HepG2 (cell line): ENCODE measurements at regions not wholly inside any gene's neighbourhood (a gene's known extent, or its start where the extent isn't known, plus 50 kb on each side); places are given as distances from the start of the nearest gene placed in this dataset.

Source experiments
- ATAC-seq: fragments of 200-7000 bp; cut with Tn5 transposase; 3 replicates; pipeline ENCODE4 v1.9.1; 2020; ENCODE audit warnings: mild to moderate bottlenecking, moderate library complexity
- BruUV-seq: library from RNA; stranded (reverse); fragments of 400-500 nt; replicated peaks from 2 replicates; lab custom pipeline; 2021; lab: Mats Ljungman, UMichigan
- CTCF ChIA-PET: fragments of 300-600 bp; formaldehyde crosslinking; extraction: SDS; loops from one replicate; lab custom pipeline; 2021; ENCODE audit warnings: low total read pairs, inconsistent platforms, low intra/inter-chr PET ratio; lab: Yijun Ruan, JAX
- POLR2A ChIA-PET: fragments of 350-600 bp; sonication (Branson Sonifier 250); formaldehyde crosslinking; loops from one replicate; lab custom pipeline; 2020; ENCODE audit warnings: antibody characterized with exemption, inconsistent platforms; lab: Yijun Ruan, JAX
- DNase-seq: peaks from one replicate; pipeline ENCODE4 v3.0.0-alpha.2; 2015; ENCODE audit warnings: low spot score
- FAIRE-seq: peaks from 3 replicates; lab custom pipeline; 2011; peaks lifted over from hg19 to GRCh38; lab: Jason Lieb, UNC
- H2AFZ ChIP-seq: one replicate; pipeline ENCODE4 v1.6.1; 2011; ENCODE audit warnings: low read length, inconsistent platforms
- H3K27ac ChIP-seq: fragments of 300-600 bp; 3 replicates; pipeline ENCODE4 v1.8.0; 2011; ENCODE audit warnings: mixed run types, mild to moderate bottlenecking, mixed read lengths, low read length, inconsistent platforms; ENCODE audit not compliant: insufficient read depth; ENCODE audit errors: extremely low read length
- H3K27me3 ChIP-seq, 2 experiments: fragments of 200-600 bp in 1 of 2; 2 replicates in 1 of 2; 3 replicates in 1 of 2; pipeline versions ENCODE4 v1.6.0 to v1.8.0; 2011; ENCODE audit warnings: low read length in 2 of 2, mild to moderate bottlenecking in 2 of 2, moderate library complexity in 2 of 2, inconsistent platforms in 1 of 2; ENCODE audit not compliant: insufficient read depth in 2 of 2, control insufficient read depth in 1 of 2
- H3K36me3 ChIP-seq, 2 experiments: fragments of 200-600 bp in 1 of 2; replicated peaks in 1 of 2; 2 replicates in 1 of 2; 3 replicates in 1 of 2; pipeline versions ENCODE4 v1.5.1 to v1.8.0; 2011; ENCODE audit warnings: low read length in 2 of 2, inconsistent platforms in 1 of 2; ENCODE audit not compliant: insufficient read depth in 2 of 2, control insufficient read depth in 1 of 2
- H3K4me1 ChIP-seq: 2 replicates; pipeline ENCODE4 v1.5.1; 2012; ENCODE audit warnings: low read length, inconsistent platforms; ENCODE audit not compliant: insufficient read depth
- H3K4me2 ChIP-seq: 2 replicates; pipeline ENCODE4 v1.6.0; 2011; ENCODE audit warnings: low read depth, low read length, inconsistent platforms
- H3K4me3 ChIP-seq, 3 experiments: fragments of 200-600 bp in 1 of 3; sonication (generic), shearing (Covaris generic) in 1 of 3; replicated peaks in 1 of 3; 2 replicates each; pipeline ENCODE4 v1.5.1; 2011 to 2016; ENCODE audit warnings: low read length in 3 of 3, inconsistent platforms in 2 of 3, low read depth in 2 of 3, mild to moderate bottlenecking in 2 of 3, control low read depth in 1 of 3, mixed read lengths in 1 of 3; ENCODE audit not compliant: insufficient read depth in 1 of 3
- H3K79me2 ChIP-seq: one replicate; pipeline ENCODE4 v1.6.1; 2011; ENCODE audit warnings: low read length, inconsistent platforms; ENCODE audit not compliant: insufficient read depth
- H3K9ac ChIP-seq: 2 replicates; pipeline ENCODE4 v1.6.0; 2011; ENCODE audit warnings: mild to moderate bottlenecking, low read depth, low read length, inconsistent platforms; ENCODE audit not compliant: insufficient read depth
- H3K9me3 ChIP-seq: 2 replicates; pipeline ENCODE4 v1.5.1; 2012; ENCODE audit warnings: mild to moderate bottlenecking, low read length
- H4K20me1 ChIP-seq: 2 replicates; pipeline ENCODE4 v1.6.0; 2011; ENCODE audit warnings: inconsistent platforms, mild to moderate bottlenecking, low read length, moderate library complexity; ENCODE audit not compliant: insufficient read depth
- ATF1 ChIP-seq: IDR thresholded peaks from 2 replicates; pipeline ENCODE4 v1.6.1; 2016; ENCODE audit warnings: mild to moderate bottlenecking, control low read depth
- MLXIP ChIP-seq: sonication (generic); formaldehyde crosslinking; IDR thresholded peaks from 2 replicates; pipeline ENCODE4 v1.9.0; 2021; ENCODE audit warnings: missing genetic modification reagents, borderline replicate concordance
- MTF2 ChIP-seq: sonication (generic); formaldehyde crosslinking; IDR thresholded peaks from 2 replicates; pipeline ENCODE4 v1.5.0; 2020; ENCODE audit warnings: missing genetic modification reagents, borderline replicate concordance
- SMARCC2 ChIP-seq: fragments of 450-650 bp; IDR thresholded peaks from 2 replicates; pipeline ENCODE4 v1.6.1; 2017; ENCODE audit warnings: antibody characterized with exemption, mild to moderate bottlenecking
- ZNF44 ChIP-seq: sonication (generic); formaldehyde crosslinking; IDR thresholded peaks from 2 replicates; pipeline ENCODE4 v1.5.1; 2020; ENCODE audit warnings: mild to moderate bottlenecking, missing genetic modification reagents
- ZNF724P ChIP-seq: sonication (generic); formaldehyde crosslinking; IDR thresholded peaks from 2 replicates; pipeline ENCODE4 v1.8.0; 2022; ENCODE audit warnings: missing genetic modification reagents, borderline replicate concordance
- ZNF878 ChIP-seq: sonication (generic); formaldehyde crosslinking; IDR thresholded peaks from 2 replicates; pipeline ENCODE4 v1.8.1; 2023; ENCODE audit warnings: mild to moderate bottlenecking, missing genetic modification reagents, moderate library complexity
- WGBS: methylation state at CpG from one replicate; pipeline ENCODE4 v1.1.6; 2017; ENCODE audit warnings: low lambda C conversion rate; 5-methylcytosine and 5-hydroxymethylcytosine counted together
- in situ Hi-C: cut with HindIII; loops from 2 replicates; pipeline ENCODE4 v1.10.0; 2017; ENCODE audit warnings: low pct_unique_long_range_greater_than_20kb; ENCODE audit not compliant: extremely low pct_ligation_motif_present
- intact Hi-C: fragments of 100-400 bp; cut with micrococcal nuclease; formaldehyde crosslinking; loops from one replicate; pipeline ENCODE4 v1.10.0; 2022; ENCODE audit not compliant: unreplicated experiment

- TF ChIP-seq ZNF44 (no peak), ATF1 (CRISPR knock-in tag) (no peak), MLXIP (CRISPR knock-in tag) (no peak), MTF2 (CRISPR knock-in tag) (no peak), ZNF878 (CRISPR knock-in tag) (no peak)
- TF ChIP-seq, all 625 proteins: peak for 0
Measured at GRCh38 chr14:96624661-96625425, 122.7 kb downstream of the PAPOLA start (continued).

GRCh38 chr14:96625426-96625985 is 123.3 kb downstream of the PAPOLA start:
- no peaks in the 10 kb centered on the region for H3K9me3 ChIP-seq
- H2AFZ ChIP-seq = no peak overlapping the region
- H3K9ac ChIP-seq = no peak overlapping the region
- H3K4me3 ChIP-seq = no peak overlapping the region
- H3K27ac ChIP-seq = no peak overlapping the region
- FAIRE-seq (no peak), ATAC-seq (no peak), DNase-seq (no peak)
- no peaks in the 10 kb centered on the region for H3K79me2 ChIP-seq
- H3K4me2 ChIP-seq = no peak overlapping the region
- H4K20me1 ChIP-seq = no peaks in the 10 kb centered on the region
- in situ Hi-C loops = no loop called here
- intact Hi-C loops = no loop called here
- CTCF ChIA-PET = no interaction called here
- H3K36me3 ChIP-seq = no peaks in the 10 kb centered on the region
- TF ChIP-seq ZNF724P (CRISPR knock-in tag) = no peak
- TF ChIP-seq SMARCC2 = no peak
- no TSS peak for BruUV-seq
- H3K4me1 ChIP-seq = no peaks in the 10 kb centered on the region
- WGBS = 36% methylated on average over 20 of the region's 22 CpGs
- H3K27me3 ChIP-seq = peaks cover 9 to 67% of the 10 kb centered on the region in 2 experiments
- POLR2A ChIA-PET = no interaction called here
